ENCODE measurements at regions not wholly inside any gene's neighbourhood (a gene's known extent, or its start where the extent isn't known, plus 50 kb on each side); places are given as distances from the start of the nearest gene placed in this dataset.

DNA sequence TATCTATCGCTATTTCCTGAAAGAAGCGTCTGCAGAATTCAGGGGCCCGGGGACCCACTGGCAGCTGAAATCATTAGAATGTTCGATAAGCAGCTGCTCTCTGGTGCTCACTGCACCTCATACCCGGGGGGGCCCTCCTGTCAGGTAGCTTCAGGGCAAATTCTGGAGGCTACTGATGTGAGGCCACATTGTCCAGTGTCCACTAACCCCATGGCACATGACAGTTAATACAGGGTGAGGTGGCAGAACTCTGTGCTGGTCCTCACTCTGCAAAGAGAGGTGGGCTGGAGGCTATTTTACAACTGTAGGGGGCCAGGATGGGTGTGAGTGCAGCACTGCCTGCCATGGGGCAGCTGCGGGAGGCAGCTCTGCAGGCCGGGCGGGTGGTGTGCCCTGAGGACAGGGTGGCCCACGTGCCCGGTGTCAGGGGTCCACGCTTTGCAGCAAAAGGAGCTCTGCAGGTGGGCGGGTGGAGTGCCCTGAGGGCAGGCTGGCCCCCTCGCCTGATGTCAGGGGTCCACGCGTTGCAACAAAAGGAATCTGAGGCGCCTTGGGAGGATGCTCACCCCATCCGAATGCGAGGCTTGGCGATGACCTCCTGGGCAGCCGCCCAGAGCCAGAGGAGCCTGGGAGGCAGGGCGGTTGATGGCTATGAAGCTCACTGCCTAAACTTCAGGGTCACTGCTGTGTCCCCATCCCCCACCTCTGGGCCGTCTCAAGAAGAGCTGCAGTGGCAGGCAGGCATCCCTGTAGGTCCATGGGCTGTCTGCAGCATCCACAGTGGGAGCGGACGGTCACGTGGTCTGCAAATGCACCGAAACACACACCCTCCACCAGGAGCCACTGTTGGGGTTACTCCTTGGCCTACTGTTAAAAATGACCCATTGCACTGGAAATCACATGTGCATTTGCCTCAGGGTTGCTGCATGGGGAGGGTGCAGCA is 207.0 kb upstream of the SALL3 start:
- TF ChIP-seq, protein P1, sequence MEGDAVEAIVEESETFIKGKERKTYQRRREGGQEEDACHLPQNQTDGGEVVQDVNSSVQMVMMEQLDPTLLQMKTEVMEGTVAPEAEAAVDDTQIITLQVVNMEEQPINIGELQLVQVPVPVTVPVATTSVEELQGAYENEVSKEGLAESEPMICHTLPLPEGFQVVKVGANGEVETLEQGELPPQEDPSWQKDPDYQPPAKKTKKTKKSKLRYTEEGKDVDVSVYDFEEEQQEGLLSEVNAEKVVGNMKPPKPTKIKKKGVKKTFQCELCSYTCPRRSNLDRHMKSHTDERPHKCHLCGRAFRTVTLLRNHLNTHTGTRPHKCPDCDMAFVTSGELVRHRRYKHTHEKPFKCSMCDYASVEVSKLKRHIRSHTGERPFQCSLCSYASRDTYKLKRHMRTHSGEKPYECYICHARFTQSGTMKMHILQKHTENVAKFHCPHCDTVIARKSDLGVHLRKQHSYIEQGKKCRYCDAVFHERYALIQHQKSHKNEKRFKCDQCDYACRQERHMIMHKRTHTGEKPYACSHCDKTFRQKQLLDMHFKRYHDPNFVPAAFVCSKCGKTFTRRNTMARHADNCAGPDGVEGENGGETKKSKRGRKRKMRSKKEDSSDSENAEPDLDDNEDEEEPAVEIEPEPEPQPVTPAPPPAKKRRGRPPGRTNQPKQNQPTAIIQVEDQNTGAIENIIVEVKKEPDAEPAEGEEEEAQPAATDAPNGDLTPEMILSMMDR (IDR thresholded peaks at IDR 0.05; ENCODE audit: insufficient read depth, low read length), result no peak
- no peak overlapping the region for H3K4me3 ChIP-seq (ENCODE audit: low read depth, low read length)
- no peak for DNase-seq (ENCODE audit: low read depth)

DNA sequence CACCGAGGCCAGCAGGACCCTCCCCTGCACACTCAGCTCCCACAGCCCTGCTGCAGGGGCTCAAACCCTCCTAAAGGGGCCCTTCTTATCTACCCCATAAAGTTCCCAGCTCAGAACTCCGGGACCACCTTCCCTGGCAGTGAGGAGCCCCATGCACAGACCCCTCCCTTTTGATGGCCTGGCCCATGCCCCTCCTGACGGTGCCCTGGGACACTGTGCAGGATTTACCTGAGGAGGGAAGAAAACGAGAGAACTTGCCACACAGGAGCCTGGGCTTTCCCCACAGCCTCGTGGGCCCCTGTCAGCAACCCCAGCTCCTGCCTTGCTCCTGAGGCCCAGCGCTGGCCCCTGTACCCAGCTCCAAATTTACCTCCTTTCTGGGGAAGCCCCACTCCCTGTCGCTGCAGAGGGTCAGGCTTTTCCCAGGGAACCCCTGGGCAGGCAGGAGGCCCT is 206.3 kb upstream of the SALL3 start:
- no peak for DNase-seq (ENCODE audit: low read depth)
- H3K4me3 ChIP-seq (ENCODE audit: low read depth, low read length), result no peak overlapping the region
- TF ChIP-seq, protein P1 (IDR thresholded peaks at IDR 0.05; ENCODE audit: insufficient read depth, low read length), result no peak

DNA sequence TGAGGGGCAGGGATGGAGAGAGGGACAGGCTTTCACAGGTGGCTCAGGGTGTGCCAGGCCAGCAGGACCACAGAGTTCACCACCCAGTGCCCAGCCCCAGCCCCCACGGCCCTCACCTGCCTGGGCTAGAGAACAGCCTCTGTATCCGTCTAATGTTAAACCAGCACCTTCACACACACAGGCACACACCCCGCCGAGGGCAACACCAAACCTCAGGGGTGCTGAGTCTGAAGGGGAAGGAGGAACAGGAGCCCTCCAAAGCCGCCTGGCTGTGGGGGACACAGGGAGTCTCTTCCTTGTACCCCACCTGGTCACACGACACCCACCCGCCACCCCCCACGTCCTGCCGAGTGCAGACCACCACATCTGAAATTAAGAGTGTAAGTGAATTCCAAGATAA is 205.8 kb upstream of the SALL3 start:
- no peak overlapping the region for H3K4me3 ChIP-seq (ENCODE audit: low read depth, low read length)
- no peak for DNase-seq (ENCODE audit: low read depth)
- TF ChIP-seq, protein P1 (IDR thresholded peaks at IDR 0.05; ENCODE audit: insufficient read depth, low read length), result no peak

DNA sequence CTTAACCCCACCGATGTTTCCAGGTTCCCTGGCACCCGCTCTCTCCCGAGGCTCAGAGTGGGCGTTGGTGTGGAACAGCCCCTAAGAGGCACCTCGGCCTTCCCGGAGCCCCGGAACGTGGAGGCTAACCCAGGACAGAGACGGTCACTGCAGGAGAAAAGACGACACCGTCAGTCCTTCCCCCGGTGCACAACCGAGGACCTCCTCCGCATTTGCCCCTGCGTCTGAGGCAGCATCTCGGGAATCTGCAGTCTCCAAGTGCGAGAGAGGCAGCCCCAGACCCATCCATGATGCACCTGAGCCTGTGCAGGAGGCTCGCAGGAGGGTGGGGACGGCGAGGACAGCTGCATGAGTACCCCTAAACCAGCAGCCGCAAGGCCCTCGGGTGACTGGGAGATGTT is 204.9 kb upstream of the SALL3 start:
- TF ChIP-seq, protein P1 (IDR thresholded peaks at IDR 0.05; ENCODE audit: insufficient read depth, low read length), result no peak
- no peak for DNase-seq (ENCODE audit: low read depth)
- no peak overlapping the region for H3K4me3 ChIP-seq (ENCODE audit: low read depth, low read length)

DNA sequence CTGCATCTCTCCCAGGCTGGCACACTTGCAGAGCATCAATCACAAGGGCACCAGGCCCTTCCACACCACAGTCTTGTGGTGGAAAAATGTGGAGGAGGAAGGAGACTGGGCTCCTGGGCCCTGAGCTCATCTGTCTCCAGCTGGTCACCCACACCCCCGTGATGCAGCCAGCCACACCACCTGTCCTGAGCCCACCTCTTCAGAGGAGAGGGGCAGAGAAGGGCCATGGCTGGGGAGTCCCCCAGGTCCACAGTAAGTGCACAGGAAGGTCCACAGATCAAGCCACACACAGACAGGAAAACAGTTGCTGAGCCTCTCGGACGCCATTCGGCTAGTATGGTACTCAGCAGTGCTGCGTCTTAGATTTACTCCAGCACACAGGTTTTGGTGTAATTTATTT is 203.5 kb upstream of the SALL3 start:
- TF ChIP-seq, protein P1 (IDR thresholded peaks at IDR 0.05; ENCODE audit: insufficient read depth, low read length), result no peak
- no peak for DNase-seq (ENCODE audit: low read depth)
- no peak overlapping the region for H3K4me3 ChIP-seq (ENCODE audit: low read depth, low read length)

DNA sequence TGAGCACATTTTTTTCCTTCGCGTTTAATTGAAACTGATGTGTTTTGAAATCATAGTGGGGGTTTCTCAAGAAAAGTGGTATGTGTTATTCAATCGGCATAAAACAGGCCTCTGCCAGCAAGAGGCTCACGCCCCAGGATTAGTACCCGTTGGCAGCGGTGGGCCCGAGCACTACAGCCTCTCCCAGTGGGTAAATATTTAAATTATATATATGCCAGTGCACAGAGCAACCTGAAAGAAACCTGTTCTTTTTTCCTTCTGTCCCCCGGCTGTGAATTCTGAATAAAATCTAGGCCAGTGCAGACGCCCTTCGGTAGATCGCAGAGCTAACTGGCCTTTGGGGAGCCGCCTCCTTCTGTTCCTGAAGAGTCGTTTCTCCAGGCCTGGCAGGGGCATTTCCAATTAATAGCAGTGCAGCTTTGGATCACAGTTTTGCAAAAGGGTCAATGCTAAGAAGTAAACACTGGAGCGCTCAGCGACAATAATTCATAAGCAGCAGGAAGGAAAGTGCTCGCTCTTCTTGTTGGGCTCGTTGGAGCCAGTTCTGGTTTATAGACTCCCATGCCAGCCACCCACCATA is 202.8 kb upstream of the SALL3 start:
- no peak overlapping the region for H3K4me3 ChIP-seq (ENCODE audit: low read depth, low read length)
- TF ChIP-seq, protein P1 (IDR thresholded peaks at IDR 0.05; ENCODE audit: insufficient read depth, low read length), result no peak
- DNase-seq (ENCODE audit: low read depth), result no peak

Data from fibroblast of the aortic adventitia (primary cell).